ENCODE measurements at regions not wholly inside any gene's neighbourhood (a gene's known extent, or its start where the extent isn't known, plus 50 kb on each side); places are given as distances from the start of the nearest gene placed in this dataset.
"Not testable (repeated sequence)": the region's sequence is repeated elsewhere in the genome, so short reads cannot be mapped to it uniquely, and the experiment has no call there.

DNA sequence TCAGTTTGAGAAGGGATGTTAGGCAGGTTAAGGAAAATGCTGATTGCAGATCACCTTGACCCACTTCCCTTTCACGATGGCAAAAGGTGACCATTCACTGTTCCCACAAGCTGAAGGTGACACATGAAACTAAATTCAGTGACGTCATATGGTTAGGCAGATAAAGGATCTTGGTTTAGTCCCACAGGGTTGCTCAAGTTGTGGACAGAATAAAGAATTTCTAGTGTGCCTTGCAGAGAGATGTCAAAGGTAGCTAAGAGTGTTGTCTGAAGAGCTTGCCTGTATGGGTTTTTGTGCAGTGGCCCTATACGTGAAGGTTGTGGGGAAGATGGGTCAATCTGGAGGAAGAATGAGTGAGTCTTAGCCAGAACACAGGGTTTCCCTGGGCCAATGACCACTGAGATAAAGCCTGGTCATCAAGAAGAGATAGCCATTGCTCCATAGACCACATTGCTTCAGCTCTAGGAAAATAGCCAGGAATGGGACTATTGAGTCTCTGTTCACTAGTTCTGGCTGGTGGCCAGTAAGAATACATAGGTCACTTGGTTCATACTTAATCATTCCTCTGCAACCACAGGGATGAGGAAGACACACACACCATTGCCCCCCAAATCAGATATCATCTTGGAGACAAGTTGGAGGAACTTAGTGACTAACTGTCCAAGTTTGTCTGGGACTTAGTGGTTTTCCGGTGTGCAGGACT is 148.5 kb upstream of the ATXN1 start:
- Mint-ChIP-seq H3K36me3 (ENCODE audit: low read depth) (no peaks in the 10 kb centered on the region), H3K4me1 (ENCODE audit: low read depth) (no peaks in the 10 kb centered on the region), H3K9me3 (no peaks in the 10 kb centered on the region), H3K4me3 (no peak overlapping the region), H3K27ac (no peak overlapping the region), H3K27me3 (ENCODE audit: low read depth) (peaks cover 19% of the 10 kb centered on the region)
- no peak for DNase-seq (ENCODE audit: low spot score)

DNA sequence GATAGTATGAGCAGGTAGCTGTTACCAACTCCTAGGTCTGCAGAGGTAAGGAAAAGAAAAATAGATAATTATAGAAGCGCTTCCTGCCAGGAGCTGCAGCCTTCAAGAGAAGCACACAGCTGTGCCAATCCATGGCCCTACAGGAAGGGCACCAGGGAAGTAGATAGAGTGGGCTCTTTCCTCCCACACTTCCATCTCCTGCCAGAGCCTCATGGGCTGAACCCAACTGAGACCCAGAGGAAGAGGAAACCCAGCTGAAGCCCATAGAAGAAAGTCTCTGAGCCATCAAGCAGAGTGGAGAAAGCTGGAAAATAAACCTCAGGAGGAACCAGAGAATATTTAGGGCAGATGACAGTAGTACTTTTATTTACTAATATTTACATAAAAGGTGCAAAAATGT is 146.7 kb upstream of the ATXN1 start:
- H3K27ac Mint-ChIP-seq: no peak overlapping the region
- H3K36me3 Mint-ChIP-seq (ENCODE audit: low read depth): no peaks in the 10 kb centered on the region

DNA sequence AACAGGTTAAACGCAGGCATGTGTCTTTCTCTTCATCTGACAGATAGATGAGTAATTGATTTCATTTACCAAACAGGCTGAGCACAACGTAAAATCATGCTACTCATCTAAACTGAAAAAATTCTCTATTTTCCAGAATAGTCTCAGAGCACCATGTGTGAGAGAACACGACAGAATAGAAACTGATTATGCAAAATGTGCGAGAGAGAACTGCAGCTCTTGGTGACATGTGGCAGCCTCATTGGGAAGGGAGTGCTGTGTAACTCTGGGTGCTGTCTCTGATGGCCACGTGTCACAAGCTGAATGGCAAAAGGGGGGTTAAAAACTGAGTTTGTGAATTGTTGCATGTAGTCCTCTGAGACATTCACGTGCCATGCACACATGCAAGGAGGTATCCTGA is 143.7 kb upstream of the ATXN1 start:
- H3K36me3 Mint-ChIP-seq (ENCODE audit: low read depth): no peaks in the 10 kb centered on the region
- no peak overlapping the region for H3K27ac Mint-ChIP-seq
- no peak for DNase-seq (ENCODE audit: low spot score)
- no peak overlapping the region for H3K4me3 Mint-ChIP-seq
- H3K4me1 Mint-ChIP-seq (ENCODE audit: low read depth): no peaks in the 10 kb centered on the region
- peaks cover 32% of the 10 kb centered on the region for H3K27me3 Mint-ChIP-seq (ENCODE audit: low read depth)
- no peaks in the 10 kb centered on the region for H3K9me3 Mint-ChIP-seq

More for the DNA sequence above, 146.7 kb upstream of the ATXN1 start:
- no peaks in the 10 kb centered on the region for H3K9me3 Mint-ChIP-seq
- H3K4me3 Mint-ChIP-seq: no peak overlapping the region
- no peak for DNase-seq (ENCODE audit: low spot score)
- H3K27me3 Mint-ChIP-seq (ENCODE audit: low read depth): peaks cover 23% of the 10 kb centered on the region
- H3K4me1 Mint-ChIP-seq (ENCODE audit: low read depth): no peaks in the 10 kb centered on the region

DNA sequence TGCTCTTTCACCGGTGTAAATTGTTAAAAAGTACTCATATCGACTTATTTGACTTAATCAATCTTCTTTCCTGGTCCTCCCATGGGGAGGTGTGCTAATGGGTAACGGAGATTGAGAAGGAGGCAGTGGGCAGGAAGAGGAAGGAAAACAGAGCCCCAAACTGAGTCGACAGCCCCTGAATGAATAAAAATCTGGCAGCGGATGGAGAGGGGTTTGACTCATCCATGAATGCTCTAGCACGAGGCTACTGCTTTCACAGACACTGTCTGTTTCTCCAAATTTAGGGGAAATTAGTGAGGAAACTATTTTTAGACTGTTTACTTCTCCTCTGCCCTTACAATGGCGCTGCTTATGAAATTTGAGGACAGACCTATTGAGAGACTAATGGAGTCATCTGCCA is 142.2 kb upstream of the ATXN1 start:
- no peaks in the 10 kb centered on the region for H3K9me3 Mint-ChIP-seq
- no peaks in the 10 kb centered on the region for H3K4me1 Mint-ChIP-seq (ENCODE audit: low read depth)
- no peak overlapping the region for H3K4me3 Mint-ChIP-seq
- peaks cover 30% of the 10 kb centered on the region for H3K27me3 Mint-ChIP-seq (ENCODE audit: low read depth)
- no peak for DNase-seq (ENCODE audit: low spot score)
- no peaks in the 10 kb centered on the region for H3K36me3 Mint-ChIP-seq (ENCODE audit: low read depth)
- no peak overlapping the region for H3K27ac Mint-ChIP-seq

DNA sequence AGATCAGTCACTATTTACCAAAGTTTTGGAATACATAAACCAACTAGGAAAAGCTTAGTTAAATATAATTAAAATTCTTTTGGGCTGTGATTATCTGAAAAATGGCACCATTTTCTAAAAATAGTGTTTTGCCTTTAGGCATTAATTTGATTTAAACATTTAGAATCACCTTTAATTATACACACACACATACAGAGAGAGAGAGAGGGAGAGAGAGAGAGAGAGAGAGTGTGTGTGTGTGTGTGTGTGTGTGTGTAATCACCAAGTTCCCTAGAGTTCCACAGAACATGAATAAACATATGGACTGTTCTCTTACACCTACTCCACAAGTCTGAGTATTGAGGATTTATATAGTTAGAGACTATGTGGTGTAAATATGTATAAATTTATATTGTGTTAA is 141.2 kb upstream of the ATXN1 start:
- H3K4me3 Mint-ChIP-seq: no peak overlapping the region
- H3K9me3 Mint-ChIP-seq: no peaks in the 10 kb centered on the region
- H3K27ac Mint-ChIP-seq: no peak overlapping the region
- DNase-seq (ENCODE audit: low spot score): no peak
- H3K27me3 Mint-ChIP-seq (ENCODE audit: low read depth): peaks cover 32% of the 10 kb centered on the region
- H3K36me3 Mint-ChIP-seq (ENCODE audit: low read depth): no peaks in the 10 kb centered on the region
- no peaks in the 10 kb centered on the region for H3K4me1 Mint-ChIP-seq (ENCODE audit: low read depth)

DNA sequence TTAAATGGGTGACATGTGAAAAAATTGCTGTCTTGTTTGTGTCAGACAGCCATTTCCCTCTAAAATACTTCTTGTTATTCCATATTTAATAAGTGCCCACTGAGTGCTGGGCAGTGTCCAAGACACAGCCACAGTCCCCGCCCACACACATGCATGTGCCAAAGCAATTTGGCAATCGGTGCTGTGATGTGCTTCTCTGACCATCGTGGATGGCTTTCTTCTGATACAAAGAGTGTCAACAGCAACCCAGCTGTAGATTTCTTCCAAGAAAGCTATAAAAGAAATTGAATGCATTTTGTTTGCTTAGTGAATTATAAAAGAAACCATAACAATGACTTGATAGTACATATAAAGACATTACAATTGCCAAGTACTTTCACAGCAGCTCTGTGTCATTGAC is 140.5 kb upstream of the ATXN1 start:
- no peaks in the 10 kb centered on the region for H3K4me1 Mint-ChIP-seq (ENCODE audit: low read depth)
- no peaks in the 10 kb centered on the region for H3K36me3 Mint-ChIP-seq (ENCODE audit: low read depth)
- H3K27me3 Mint-ChIP-seq (ENCODE audit: low read depth): peaks cover 31% of the 10 kb centered on the region
- H3K4me3 Mint-ChIP-seq: no peak overlapping the region
- no peak for DNase-seq (ENCODE audit: low spot score)
- H3K9me3 Mint-ChIP-seq: no peaks in the 10 kb centered on the region
- no peak overlapping the region for H3K27ac Mint-ChIP-seq

DNA sequence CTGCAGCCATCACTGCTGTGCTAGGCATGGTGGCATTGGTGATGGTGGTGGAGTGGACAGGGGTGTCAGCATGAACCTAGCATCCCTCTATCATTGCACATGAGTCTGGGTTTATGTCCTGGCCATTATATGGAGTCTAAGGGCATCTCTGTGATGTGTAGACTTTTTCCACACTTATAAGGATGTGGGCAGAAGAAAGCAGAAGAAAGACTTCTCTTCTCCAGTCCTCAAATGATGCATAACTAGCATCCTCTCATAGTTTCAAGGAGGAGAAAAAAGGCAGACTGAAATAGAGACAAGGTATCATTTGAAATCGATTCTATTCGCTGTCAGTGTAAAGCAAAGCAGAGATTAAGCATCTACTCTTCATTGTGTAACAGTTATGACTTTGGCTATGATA is 140.0 kb upstream of the ATXN1 start:
- no peak overlapping the region for H3K27ac Mint-ChIP-seq
- DNase-seq (ENCODE audit: low spot score): no peak
- H3K9me3 Mint-ChIP-seq: no peaks in the 10 kb centered on the region
- no peaks in the 10 kb centered on the region for H3K36me3 Mint-ChIP-seq (ENCODE audit: low read depth)
- peaks cover 26% of the 10 kb centered on the region for H3K27me3 Mint-ChIP-seq (ENCODE audit: low read depth)
- H3K4me3 Mint-ChIP-seq: no peak overlapping the region
- H3K4me1 Mint-ChIP-seq (ENCODE audit: low read depth): no peaks in the 10 kb centered on the region

DNA sequence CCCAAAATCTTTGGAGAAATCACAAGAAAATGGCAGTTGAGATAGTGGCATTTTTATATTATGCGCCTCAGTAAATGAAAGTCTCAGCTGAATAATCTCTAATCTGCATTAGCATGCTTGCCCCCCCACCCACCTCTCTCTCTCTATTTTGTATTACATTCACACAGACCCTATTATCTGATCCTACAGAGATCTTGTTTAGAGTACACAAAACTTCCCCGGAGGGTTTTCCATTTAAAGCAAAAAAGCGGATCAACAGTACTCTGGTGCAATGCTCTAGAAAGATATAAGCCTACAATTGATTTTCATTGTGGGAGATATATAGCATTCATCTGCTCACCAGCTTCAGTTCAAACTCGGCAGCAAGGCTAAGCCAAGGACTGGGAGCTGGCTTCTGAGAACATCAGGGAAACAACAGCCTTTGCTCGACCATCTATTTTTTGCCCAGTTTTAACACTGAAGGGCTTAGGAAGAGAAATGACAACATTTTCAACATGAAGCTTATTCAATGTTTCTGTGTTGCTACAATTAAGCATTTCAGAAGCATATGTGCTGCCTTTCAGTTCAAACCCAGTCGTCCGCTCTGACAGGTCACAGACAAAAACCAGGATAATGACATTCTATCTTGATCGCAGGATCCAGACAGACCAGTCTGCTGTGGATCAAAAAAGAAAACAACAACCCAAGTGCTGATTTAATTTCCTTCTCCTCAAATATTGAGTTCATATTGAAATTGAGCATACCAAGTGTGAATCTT is 137.6 kb upstream of the ATXN1 start:
- Mint-ChIP-seq H3K36me3 (ENCODE audit: low read depth) (no peaks in the 10 kb centered on the region), H3K4me1 (ENCODE audit: low read depth) (no peaks in the 10 kb centered on the region), H3K27me3 (ENCODE audit: low read depth) (peaks cover 20% of the 10 kb centered on the region), H3K4me3 (no peak overlapping the region), H3K27ac (no peak overlapping the region), H3K9me3 (no peaks in the 10 kb centered on the region)
- DNase-seq (ENCODE audit: low spot score): no peak

DNA sequence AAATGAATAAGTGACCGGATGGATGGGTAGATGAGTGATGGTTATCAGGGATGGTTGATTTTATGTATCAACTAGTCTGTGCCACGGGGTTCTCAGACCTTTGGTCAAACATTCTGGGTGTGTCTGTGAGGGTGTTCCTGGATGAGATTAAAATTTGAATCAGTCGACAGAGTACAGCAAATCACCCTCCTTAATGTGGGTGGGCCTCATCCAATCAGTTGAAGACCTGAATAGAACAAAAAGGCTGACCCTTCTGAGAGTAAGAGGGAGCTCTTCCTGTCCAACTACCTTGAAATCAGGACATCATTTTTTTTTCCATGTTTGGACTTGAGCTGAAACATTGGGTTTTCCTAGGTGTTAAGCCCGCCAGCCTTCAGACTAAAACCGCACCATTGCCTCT is 136.4 kb upstream of the ATXN1 start:
- no peak overlapping the region for H3K4me3 Mint-ChIP-seq
- H3K27ac Mint-ChIP-seq: no peak overlapping the region
- no peak for DNase-seq (ENCODE audit: low spot score)
- H3K36me3 Mint-ChIP-seq (ENCODE audit: low read depth): no peaks in the 10 kb centered on the region
- peaks cover 18% of the 10 kb centered on the region for H3K27me3 Mint-ChIP-seq (ENCODE audit: low read depth)
- no peaks in the 10 kb centered on the region for H3K9me3 Mint-ChIP-seq
- no peaks in the 10 kb centered on the region for H3K4me1 Mint-ChIP-seq (ENCODE audit: low read depth)

DNA sequence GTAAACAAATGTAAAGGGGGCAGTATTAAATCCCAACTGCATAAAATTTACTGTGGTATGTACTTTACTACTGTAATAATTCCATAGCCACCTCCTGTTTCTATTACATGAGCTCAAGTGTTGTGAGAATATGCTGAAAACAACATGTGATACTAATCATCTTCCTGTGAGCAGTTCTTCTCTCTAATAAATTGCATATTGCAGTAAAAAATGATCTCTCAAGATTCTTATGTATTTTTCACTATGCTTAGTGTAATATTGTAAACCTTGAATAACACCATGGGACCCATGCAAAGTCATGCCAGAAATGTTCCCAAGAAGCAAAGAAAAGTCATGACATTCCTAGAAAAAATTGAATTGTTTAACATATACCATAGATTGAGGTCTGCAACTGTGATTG is 133.0 kb upstream of the ATXN1 start:
- DNase-seq (ENCODE audit: low spot score): no peak
- no peaks in the 10 kb centered on the region for H3K4me1 Mint-ChIP-seq (ENCODE audit: low read depth)

DNA sequence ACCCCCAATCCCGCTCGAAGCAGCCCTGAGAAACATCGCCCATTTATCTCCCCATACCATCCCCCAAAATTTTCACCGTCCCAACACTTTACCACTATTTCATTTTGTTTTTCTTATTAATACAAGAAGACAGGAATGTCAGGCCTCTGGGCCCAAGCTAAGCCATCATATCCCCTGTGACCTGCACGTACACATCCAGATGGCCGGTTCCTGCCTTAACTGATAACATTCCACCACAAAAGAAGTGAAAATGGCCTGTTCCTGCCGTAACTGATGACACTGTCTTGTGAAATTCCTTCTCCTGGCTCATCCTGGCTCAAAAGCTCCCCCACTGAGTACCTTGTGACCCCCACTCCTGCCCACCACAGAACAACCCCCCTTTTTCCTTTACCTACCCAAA is 129.8 kb upstream of the ATXN1 start:
- H3K36me3 Mint-ChIP-seq (ENCODE audit: low read depth); DNase-seq (ENCODE audit: low spot score); H3K4me1 Mint-ChIP-seq (ENCODE audit: low read depth); H3K27ac Mint-ChIP-seq; H3K9me3 Mint-ChIP-seq; H3K4me3 Mint-ChIP-seq: not testable (repeated sequence)
- peaks cover 16% of the 10 kb centered on the region for H3K27me3 Mint-ChIP-seq (ENCODE audit: low read depth)

More for the DNA sequence above, 133.0 kb upstream of the ATXN1 start:
- Mint-ChIP-seq H3K4me3 (no peak overlapping the region), H3K9me3 (no peaks in the 10 kb centered on the region), H3K36me3 (ENCODE audit: low read depth) (no peaks in the 10 kb centered on the region), H3K27ac (no peak overlapping the region), H3K27me3 (ENCODE audit: low read depth) (peaks cover 11% of the 10 kb centered on the region)

DNA sequence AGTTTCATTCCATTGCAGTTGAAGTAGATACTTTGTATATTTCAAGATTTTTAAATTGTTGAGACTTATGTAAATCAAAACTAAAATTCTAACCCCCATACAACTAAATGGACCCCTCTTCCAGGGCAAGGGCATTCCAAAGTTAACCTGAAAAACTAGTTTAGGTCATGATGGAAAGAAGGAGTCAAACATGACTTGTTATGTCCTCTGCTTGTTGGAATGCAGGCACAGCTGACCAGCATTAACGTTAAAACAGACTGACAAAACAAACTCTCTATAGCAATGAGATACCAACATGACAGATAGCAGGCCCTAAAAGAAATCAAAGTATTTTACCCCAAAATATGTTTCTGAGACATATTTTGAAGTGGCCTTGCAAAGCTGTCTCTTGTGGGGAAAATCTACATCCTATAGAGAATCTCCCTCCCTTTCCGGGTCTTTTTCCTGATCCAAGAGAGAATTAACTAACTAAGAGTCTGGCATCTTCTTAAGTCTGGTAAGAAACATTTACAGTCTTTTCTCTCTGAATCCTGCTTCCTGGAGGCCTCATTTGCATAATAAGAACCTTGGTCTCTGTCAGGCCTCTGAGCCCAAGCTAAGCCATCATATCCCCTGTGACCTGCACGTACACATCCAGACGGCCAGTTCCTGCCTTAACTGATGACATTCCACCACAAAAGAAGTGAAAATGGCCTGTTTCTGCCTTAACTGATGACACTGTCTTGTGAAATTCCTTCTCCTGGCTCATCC is 124.3 kb upstream of the ATXN1 start:
- DNase-seq (ENCODE audit: low spot score): no peak

DNA sequence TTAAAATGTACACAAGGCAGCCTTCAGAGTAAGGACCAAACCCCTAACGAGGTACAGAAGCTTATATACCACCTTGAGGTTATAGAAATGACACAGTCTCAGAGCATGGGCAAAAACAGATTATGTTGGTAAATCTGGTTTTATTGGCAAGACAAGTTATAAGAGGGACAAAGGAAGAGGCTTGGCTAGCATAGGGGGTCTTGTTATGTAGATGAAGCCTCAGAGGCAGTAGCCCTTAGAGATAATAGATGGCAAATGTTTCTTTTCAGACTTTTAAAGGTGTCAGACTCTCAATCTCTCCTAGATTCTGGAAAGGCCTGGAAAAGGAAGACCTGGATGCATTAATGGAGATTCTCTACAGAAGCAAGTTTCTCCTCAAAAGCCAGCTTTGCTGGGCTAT is 123.3 kb upstream of the ATXN1 start:
- Mint-ChIP-seq H3K27me3 (ENCODE audit: low read depth) (peaks cover 43% of the 10 kb centered on the region), H3K27ac (no peak overlapping the region)

More for the DNA sequence above, 124.3 kb upstream of the ATXN1 start:
- no peak overlapping the region for H3K4me3 Mint-ChIP-seq
- peaks cover 38% of the 10 kb centered on the region for H3K27me3 Mint-ChIP-seq (ENCODE audit: low read depth)
- H3K36me3 Mint-ChIP-seq (ENCODE audit: low read depth): no peaks in the 10 kb centered on the region
- H3K27ac Mint-ChIP-seq: no peak overlapping the region
- H3K4me1 Mint-ChIP-seq (ENCODE audit: low read depth): no peaks in the 10 kb centered on the region
- H3K9me3 Mint-ChIP-seq: no peaks in the 10 kb centered on the region

DNA sequence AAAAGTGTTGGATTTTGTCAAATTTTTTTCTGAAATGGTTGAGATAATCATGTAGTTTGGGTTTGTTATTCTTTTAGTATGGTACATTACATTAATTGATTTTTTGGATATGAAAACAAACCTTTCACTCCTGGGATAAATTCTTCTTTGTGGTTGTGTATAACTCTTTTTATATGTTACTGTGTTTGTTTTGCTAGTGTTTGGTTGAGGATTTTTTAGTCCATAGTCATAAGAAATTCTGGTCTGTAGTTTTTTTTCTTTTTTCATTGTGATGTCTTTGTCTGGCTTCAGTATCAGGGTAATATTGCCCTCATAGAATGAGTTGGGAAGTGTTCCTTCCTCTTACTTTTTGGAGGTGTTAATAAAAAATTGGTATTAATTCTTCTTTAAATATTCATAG is 122.2 kb upstream of the ATXN1 start:
- no peaks in the 10 kb centered on the region for H3K36me3 Mint-ChIP-seq (ENCODE audit: low read depth)
- peaks cover 44% of the 10 kb centered on the region for H3K27me3 Mint-ChIP-seq (ENCODE audit: low read depth)
- no peak overlapping the region for H3K4me3 Mint-ChIP-seq
- no peak for DNase-seq (ENCODE audit: low spot score)
- peaks cover under 1% of the 10 kb centered on the region for H3K9me3 Mint-ChIP-seq
- no peaks in the 10 kb centered on the region for H3K4me1 Mint-ChIP-seq (ENCODE audit: low read depth)
- H3K27ac Mint-ChIP-seq: no peak overlapping the region

More for the DNA sequence above, 123.3 kb upstream of the ATXN1 start:
- Mint-ChIP-seq H3K9me3 (no peaks in the 10 kb centered on the region), H3K4me1 (ENCODE audit: low read depth) (no peaks in the 10 kb centered on the region), H3K4me3 (no peak overlapping the region), H3K36me3 (ENCODE audit: low read depth) (no peaks in the 10 kb centered on the region)
- DNase-seq (ENCODE audit: low spot score): no peak

Measured in T-helper 2 cell treated with Interferon-gamma antibody and Interleukin-4, amounts not matched to agents 5 μg/mL and 100 μg/mL, for 36 hours (primary cell).